Fibroblast of skin of right quadriceps (primary cell): ENCODE measurements at regions not wholly inside any gene's neighbourhood (a gene's known extent, or its start where the extent isn't known, plus 50 kb on each side); places are given as distances from the start of the nearest gene placed in this dataset.
"Not testable (repeated sequence)": the region's sequence is repeated elsewhere in the genome, so short reads cannot be mapped to it uniquely, and the experiment has no call there.

Experiments
- DNase-seq: peaks from one replicate; pipeline ENCODE4 v3.0.0-alpha.2; 2013

DNA sequence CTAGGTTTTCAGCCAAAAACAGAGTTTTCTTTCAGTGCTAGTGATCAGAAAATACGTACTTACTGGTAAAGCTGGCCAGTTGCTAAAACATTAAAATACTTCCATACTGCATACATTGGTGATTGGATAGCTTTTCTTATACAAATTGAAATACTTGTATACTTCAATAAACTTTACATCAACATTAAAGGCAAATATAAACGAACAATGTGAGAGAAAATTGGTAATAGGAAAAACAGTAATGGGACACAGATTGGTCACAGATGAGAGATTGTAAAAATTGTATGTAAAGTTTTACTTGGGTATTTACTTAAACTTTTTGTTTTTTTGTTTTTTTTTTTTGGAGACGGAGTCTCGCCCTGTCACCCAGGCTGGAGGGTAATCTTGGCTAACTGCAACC lies 391.7 kb downstream of the TFEC start:
- DNase-seq: no peak

DNA sequence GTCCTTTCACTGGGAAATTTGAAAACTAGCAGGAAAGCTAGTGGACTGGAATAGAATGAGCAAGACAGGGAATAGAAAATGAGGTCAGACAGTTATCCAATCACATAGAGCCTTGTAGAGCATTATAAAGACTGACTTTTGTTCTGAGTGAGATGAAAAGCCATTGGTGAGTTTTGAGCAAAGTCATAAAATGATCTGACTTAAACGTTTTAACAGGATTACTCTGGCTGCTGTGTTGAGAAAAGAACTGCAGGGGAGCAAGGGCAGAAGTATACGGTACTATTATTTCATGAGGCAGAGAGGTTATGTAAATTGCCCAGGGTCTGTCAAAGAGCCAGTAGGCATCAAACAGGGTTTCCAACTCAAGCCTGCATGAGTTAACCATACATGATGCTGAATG lies 393.4 kb downstream of the TFEC start:
- no peak for DNase-seq

DNA sequence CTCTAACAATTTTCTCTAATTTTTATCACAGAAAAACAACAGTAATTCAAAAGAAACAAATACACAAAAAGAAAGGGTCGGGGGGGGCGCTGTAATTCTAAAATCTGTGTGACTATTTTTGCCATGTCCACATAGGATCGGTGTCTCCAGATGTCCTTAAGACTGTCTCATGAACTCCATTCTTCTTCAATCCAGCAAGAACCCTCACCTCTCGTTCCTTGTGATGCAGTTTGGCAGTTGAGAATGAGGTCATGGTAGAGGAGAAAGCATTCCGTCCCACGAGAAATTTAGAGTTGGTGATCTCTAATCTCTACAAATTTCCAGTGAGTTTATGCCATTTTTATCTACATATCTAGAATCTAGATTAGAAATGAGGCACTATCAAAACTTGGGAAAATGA lies 394.7 kb downstream of the TFEC start:
- no peak for DNase-seq

DNA sequence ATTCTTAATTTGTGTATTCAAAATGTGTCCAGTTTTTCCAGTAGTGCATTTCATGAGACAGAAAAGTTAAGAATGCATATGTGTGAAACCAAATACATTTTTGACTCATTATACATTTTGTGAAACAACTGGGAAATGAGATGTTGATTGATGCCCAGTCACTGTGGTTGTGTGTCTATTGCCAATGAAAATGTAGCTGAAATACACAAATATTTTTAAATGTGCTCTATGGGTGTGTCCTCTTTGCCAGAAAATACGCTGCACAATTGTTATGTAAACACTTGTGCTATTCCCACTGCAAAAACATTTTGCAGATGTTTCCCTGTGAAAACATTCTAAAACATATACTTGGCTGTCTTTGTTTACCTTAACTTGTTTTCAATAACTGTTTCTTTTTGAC lies 395.2 kb downstream of the TFEC start:
- DNase-seq: peak; percentile 45

DNA sequence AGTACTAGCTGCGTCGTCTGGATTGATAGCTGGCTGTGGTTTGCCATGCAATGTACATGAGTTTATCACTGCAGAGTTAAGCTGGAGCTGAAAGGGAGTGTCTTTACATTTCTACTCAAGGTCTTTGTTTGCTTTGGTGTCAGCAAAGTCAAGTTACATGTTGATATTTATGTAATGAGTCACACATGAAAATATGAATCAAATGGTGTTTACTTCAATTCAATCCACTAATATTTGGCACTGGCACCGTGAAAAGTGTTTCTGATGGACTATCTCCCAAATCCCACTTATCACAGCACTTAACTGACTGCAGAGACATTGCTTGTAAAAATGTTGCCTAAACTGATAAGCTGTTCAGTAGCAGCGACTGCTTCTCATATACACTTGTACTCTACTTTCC lies 395.9 kb downstream of the TFEC start:
- peak; percentile 6 for DNase-seq

DNA sequence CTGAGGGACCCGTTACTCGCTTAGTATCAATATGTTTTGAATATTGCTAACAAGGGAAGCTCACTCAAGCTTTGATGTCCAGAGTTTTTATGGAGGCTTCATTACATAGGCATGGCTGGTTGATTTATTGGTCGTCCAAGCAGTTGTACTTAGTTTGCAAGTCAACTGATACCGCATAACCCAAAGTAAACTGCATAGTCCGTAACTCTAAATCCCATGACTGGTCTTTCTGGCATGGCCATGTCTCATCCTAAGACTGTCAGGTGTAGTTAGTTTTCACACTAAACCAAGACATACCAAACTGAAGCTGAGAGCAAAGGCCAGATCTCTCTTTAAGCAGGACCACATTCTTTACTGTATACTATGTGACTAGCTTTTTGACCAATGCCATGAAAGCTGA lies 397.9 kb downstream of the TFEC start:
- no peak for DNase-seq

DNA sequence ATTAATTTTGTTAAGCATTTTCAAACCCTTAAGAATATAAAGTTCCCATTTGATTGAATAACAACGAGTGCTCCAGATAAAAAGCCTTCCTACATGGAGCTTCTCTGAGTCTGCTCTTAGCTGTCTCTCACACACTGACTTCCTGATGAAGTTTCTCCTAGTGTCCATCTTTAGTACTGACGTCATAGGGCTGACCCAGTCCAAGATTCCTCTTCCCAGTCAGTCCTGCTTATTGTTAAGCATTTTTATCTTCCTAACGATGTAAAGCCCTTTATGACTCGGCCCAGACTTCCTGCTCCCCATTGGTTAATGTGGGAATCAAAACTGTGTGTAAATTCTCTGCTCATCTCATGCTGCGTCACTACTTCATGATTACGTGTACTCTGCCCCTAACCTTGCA lies 398.8 kb downstream of the TFEC start:
- DNase-seq: peak; percentile 24

DNA sequence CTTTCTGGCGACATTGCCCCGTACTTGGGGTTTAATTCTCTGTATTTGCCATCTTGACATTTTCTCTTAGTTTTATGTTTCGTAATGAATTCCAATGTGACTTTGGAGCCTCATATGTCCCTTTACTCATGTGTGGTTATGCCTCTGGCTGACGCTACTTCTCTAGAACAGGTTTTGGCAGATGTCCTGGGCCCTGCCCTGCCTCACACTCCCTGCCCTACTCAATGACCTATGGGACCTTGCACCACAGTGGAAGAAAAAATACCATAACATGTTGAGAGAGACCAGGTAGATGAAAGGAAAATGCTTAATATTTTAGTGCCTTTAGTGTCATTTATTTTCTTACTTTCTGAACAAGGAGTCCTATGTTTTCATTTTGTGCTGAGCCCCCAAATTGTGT lies 400.5 kb downstream of the TFEC start:
- no peak for DNase-seq

DNA sequence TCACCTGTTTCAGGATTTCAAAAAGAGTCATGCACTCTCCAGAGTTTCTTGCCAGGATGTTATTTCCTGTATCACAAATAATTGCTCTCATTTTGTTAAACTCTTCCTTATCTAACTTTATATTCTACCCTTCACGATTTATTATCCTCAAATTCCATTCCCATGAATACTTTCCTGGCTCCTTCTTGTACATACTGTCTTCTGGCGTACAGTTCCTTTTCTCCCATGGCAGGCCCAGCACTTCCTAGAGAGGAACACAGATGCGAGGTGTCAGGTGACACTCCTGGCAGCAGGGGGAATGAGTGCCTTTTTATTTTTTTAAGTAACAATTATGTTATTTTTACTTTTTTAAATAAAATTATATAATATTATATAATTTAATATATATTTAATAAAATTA lies 411.9 kb downstream of the TFEC start:
- DNase-seq: peak; percentile 84

DNA sequence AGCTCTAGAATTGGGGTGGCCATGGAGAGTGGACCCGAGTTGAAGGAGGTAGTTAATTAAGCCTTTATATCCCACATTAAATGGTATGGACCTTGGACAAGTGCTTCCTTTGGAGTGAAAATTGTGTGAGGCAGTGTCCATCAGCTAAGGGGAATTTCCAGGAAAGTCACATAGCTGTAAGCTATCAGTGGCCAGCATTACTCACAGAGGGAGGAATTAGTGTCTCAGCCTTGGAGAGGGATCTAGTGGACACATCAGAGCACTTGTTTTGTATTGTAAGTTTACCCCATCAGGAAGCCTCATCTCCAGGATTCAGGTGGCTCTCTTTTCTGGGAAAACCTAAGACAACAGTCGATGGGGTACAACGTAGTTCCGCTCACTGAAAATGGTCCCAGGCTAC lies 416.7 kb downstream of the TFEC start:
- no peak for DNase-seq

DNA sequence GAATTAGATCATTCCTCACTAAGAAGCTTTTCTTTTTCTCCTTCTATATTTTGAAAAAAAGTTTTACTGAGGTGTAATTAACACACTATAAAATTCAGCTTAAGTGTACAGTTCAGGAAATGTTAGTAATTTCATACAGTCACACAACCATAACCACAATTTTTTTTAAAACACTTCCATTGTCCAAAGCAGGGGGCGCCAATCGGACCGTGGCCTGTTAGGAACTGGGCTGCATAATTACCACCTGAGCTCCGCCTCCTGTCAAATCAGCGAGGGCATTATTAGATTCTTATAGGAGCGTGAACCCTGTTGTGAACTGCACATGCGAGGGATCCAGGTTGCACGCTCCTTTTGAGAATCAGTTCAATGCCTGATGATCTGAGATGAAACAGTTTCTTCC lies 427.1 kb downstream of the TFEC start:
- DNase-seq: no peak

DNA sequence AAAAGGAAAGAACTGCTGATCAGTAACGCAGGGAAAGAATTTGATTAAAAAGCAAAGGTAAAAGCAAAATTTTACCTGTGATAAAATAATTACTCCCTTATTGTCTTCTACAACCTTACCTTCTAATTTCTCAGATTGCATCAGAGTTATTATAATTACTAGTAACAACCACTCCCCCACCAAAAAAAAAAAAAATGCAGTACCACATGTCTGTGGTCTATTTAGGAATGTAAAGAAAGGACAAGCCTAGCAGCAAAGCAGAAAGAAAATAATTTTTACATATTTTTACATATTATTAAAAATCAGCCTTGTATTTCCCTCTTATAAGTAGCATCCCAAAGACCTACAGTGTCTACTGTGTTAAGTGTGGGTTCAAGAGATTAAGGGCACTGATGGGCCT lies 430.4 kb downstream of the TFEC start:
- DNase-seq: peak; percentile 39

DNA sequence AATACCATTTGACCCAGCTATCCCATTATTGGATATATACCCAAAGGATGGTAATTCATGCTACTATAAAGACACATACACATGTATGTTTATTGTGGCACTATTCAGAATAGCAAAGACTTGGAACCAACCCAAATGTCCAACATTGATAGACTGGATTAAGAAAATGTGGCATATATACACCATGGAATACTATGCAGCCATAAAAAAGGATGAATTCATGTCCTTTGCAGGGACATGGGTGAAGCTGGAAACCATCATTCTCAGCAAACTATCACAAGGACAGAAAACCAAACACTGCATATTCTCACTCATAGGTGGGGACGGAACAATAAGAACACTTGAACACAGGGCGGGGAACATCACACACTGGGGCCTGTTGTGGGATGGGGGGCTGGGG lies 431.4 kb downstream of the TFEC start:
- DNase-seq: not testable (repeated sequence)

DNA sequence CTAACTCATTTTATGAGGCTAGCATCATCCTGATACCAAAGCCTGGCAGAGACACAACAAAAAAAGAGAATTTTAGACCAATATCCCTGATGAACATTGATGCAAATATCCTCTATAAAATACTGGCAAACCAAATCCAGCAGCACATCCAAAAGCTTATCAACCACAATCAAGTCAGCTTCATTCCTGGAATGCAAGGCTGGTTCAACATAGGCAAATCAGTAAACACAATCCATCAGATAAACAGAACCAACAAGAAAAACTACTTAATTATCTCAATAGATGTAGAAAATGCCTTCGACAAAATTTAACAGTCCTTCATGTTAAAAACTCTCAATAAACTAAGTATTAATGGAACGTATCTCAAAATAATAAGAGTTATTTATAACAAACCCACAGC lies 433.3 kb downstream of the TFEC start:
- not testable (repeated sequence) for DNase-seq

DNA sequence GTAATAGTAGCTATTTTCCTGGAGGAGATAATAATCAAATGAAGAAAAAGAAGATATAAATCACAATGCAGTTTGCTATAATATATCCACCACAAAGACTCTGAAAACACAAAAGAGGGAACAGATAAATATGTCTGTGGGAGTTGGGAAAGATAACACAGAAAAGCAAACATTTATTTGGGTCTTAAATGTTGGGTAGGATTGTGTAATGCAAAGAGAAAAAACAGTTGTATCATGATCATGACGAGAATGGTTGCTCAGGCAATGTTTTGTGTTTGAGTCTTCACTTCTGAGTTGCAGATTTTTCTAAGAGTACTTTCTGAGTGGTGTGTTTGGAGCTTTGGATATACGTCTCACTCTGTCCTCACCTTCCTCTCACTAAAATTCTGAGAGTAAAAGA lies 437.5 kb downstream of the TFEC start:
- no peak for DNase-seq

DNA sequence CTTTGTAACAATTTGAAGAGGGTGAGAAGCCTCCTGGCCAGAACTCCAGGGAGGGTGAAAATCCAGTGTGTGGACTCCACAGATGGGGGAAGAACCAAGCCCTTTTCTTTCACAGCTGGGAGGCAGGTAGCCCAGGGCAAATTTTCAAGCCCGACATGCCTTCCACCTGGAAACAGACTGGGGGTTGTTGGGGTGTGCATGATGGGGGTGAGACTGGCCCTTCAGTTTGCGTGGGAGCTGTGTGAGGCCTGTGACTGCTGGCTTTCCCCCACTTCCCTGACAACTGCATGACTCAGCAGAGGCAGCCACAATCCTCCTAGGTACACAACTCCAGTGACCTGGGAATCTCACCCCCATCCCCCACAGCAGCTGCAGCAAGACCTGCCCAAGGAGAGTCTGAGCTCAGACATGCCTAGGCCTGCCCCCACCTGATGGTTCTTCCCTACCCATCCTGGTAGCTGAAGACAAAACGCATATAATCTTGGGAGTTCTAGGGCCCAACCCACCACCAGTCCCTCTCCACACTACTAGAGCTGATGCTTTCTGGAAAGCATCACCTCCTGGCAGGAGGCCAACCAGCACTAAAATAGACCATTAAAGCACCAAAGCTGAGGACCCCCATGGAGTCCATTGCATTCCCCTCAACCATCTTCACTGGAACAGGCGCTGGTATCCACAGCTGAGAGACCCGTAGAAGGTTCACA lies 445.4 kb downstream of the TFEC start:
- DNase-seq: peak; percentile 27

DNA sequence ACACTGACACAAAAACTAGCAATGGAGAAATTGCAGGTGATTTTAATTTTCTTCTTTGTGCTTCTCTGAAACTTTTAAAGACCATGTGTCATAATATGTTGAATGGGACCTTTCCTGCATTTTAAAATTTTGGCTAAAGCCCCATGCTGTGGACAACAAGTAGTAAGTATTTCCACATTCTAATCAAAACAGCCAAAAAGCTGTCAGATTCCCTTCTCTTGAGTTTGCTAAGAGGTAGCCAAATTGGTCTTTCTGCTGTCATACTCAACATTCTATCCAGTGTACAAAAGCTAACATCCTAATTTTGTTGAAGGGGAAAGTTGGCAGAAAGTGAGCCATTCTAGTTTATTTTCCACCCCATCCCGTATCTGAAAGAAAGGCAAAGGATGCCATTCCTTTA lies 447.6 kb downstream of the TFEC start:
- no peak for DNase-seq

DNA sequence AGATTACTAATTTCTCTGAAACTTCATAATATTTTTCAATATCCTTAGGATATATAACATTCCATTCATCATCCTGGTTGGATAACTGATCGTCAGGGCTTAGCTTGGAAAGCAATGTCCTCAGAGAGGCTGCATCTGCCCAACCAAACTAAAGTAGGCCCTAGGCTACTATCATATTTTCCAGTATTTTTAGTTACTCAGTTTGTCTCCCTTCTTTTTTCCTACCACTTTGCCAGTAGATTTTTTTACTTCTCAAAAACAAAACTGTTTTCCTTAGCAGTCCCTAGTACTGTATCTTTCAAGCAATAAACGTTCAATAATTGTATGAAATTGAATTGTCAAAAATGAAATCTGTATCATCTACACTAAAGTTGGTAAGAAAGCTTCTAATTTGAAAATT lies 452.0 kb downstream of the TFEC start:
- no peak for DNase-seq

DNA sequence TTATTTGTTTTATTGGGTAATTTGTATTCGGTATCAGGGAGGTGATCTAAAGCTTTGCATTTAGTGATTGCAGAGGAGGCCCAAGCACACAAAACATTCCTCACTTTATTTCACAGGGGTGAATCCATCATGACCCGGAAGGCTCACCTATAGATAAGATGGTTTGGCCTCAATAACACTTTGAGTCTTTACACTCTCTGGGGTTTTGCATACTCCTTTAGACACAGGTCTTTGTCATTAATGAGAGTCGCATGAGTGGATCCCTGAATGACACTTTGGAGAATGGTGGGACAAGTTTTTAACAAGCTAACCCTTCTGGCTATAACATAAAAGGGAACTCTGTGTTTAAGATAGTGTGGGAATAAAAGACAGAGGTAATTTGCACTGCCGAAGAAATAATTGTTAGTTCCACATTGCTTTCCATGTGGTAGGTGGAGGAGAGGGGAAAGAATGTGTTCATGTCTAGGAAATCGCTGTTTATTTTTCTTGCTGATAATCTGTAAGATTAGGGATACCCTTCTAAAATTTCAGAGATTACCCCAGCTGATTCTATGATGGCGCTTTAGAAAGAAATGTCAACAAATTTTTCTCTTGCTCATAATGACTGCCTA lies 455.8 kb downstream of the TFEC start:
- DNase-seq: no peak

DNA sequence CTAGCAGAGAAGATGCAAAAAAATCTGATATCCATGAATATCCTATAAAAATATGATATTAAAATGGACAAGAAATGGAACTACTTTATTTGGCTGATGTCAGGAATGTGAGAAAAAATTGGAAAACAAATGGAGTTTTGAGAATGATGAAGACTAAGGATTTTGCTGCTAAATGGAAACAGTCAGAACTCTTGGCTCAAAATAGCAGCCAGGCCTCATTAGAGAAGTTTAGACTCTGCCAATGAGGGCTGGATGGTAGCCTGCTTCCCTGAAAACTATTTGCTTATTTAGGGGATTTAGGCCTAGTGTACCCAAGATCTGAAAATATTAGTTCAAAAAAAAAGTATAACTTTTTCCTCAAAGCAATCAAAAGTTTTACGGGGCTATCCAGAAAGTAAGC lies 458.5 kb downstream of the TFEC start:
- DNase-seq: no peak

DNA sequence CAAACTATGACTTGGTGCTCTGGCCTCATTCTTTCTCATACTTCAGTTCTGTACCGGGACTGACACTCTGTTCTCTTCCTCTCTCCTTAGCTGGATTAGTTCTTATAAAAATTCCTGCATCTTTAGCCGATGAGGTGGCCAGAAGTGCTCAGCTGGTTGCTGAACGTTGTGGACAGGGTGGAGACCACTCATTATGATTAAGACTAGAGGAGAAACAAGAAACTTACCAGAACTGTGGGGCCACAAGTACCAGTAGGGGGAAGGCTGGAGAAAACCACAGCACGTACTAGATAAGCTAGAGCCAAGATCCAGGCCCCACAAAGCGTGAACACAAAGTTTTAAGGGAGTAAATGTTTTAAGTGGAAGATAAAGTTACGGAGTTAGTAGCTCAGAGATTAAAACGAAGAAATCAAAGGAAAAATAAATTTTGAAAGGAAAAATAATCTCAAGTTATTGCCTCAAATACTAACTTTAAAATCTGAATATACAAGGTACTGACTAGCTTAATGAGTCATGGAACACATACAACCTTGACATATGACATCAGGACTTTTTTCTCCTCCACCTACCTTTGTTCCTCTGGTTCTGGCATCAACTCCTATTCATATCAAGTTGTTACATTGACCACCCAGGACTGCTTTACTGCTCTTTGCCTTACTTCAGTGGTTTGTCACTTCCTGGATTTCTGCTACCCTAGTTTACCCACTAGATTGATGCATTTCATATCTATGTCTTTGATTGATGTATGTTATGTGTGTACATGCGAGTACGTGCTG lies 469.0 kb downstream of the TFEC start:
- peak; percentile 63 for DNase-seq

DNA sequence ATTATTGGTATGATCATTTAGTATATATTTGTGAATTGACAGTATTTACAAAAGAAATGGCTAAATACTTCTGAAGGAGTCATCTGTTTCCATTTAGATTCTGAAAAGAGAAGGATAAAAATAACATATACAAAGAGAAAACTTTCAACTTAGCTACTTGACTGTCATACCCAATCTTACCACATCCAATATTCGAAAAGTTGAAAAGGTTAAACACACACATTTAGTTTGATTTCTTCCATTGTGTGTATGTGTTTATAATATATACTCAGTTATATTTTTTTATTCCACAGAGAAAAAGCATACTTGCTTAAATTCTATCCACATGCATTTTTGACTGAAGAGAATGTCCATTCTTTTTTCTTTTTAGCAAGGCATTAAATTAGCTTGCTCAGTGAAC lies 470.7 kb downstream of the TFEC start:
- DNase-seq: no peak

DNA sequence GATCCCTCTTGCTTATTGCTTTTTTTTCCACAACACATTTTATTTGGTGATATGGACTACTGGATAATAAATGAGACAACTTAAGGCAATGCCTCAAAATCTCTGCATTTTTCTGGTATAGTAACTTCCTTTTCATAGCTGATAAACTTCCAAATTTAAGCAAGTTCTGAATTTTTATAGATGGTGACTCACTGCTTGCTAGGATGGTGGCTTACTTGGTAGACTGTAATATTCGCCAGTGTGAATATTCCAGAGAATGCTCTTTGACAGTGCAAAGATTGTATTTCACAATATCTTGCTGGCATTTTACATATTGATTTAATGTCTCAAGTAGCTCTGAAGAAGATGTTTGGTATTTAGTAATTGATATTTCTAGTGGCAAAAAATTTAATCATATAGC lies 472.4 kb downstream of the TFEC start:
- DNase-seq: peak; percentile 75

DNA sequence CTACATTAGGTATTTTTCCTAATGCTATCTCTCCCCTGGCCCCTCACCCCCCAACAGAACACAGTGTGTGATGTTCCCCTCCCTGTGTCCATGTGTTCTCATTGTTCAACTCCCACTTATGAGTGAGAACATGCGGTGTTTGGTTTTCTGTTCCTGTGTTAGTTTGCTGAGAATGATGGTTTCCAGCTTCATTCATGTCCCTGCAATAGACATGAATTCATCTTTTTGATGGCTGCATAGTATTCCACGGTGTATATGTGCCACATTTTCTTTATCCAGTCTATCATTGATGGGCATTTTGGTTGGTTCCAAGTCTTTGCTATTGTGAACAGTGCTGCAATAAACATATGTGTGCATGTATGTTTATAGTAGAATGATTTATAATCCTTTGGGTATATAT lies 473.3 kb downstream of the TFEC start:
- DNase-seq: not testable (repeated sequence)
